GM21526 (cell line): ENCODE measurements at regions not wholly inside any gene's neighbourhood (a gene's known extent, or its start where the extent isn't known, plus 50 kb on each side); places are given as distances from the start of the nearest gene placed in this dataset.
"Not testable (repeated sequence)": the region's sequence is repeated elsewhere in the genome, so short reads cannot be mapped to it uniquely, and the experiment has no call there.

Experiments used
- ATAC-seq: cut with Tn5 transposase; IDR thresholded peaks from one replicate; pipeline ENCODE4 v1.9.1; 2021; ENCODE audit warnings: moderate library complexity; ENCODE audit not compliant: unreplicated experiment, low FRiP score

GRCh38 chr7:16933296-16934279 is 51.8 kb upstream of the AGR3 start:
- ATAC-seq: no peak

- ATAC-seq: no peak
Measured at GRCh38 chr7:16934722-16935340, 53.0 kb upstream of the AGR3 start.

GRCh38 chr7:16935341-16935735 is 53.6 kb upstream of the AGR3 start:
- no peak for ATAC-seq

GRCh38 chr7:16936626-16937422 is 55.0 kb upstream of the AGR3 start:
- no peak for ATAC-seq

- ATAC-seq: no peak
Measured at GRCh38 chr7:16939161-16939560, 57.4 kb upstream of the AGR3 start.

GRCh38 chr7:16940776-16941175 is 59.0 kb upstream of the AGR3 start:
- ATAC-seq: no peak

GRCh38 chr7:16942929-16943509 is 61.2 kb upstream of the AGR3 start:
- no peak for ATAC-seq

- no peak for ATAC-seq
Measured at GRCh38 chr7:16944936-16945335, 63.2 kb upstream of the AGR3 start.

GRCh38 chr7:16945372-16945771 is 63.6 kb upstream of the AGR3 start:
- no peak for ATAC-seq

GRCh38 chr7:16948110-16948509 is 66.3 kb upstream of the AGR3 start:
- ATAC-seq: not testable (repeated sequence)

- no peak for ATAC-seq
Measured at GRCh38 chr7:16951483-16952080, 69.8 kb upstream of the AGR3 start.

GRCh38 chr7:16954321-16954720 is 72.5 kb upstream of the AGR3 start:
- no peak for ATAC-seq

- ATAC-seq: no peak
Measured at GRCh38 chr7:16958724-16959123, 76.9 kb upstream of the AGR3 start.

GRCh38 chr7:16960337-16960965 is 78.7 kb upstream of the AGR3 start:
- ATAC-seq: no peak

GRCh38 chr7:16961641-16962040 is 79.9 kb upstream of the AGR3 start:
- ATAC-seq: no peak

- ATAC-seq: no peak
Measured at GRCh38 chr7:16963044-16963443, 81.3 kb upstream of the AGR3 start.

GRCh38 chr7:16965697-16966096 is 83.9 kb upstream of the AGR3 start:
- ATAC-seq: not testable (repeated sequence)

GRCh38 chr7:16967300-16967811 is 85.6 kb upstream of the AGR3 start:
- ATAC-seq: no peak

- no peak for ATAC-seq
Measured at GRCh38 chr7:16970732-16971482, 89.1 kb upstream of the AGR3 start.
